Skeletal muscle tissue (tissue), 3 donors: ENCODE measurements at regions not wholly inside any gene's neighbourhood (a gene's known extent, or its start where the extent isn't known, plus 50 kb on each side); places are given as distances from the start of the nearest gene placed in this dataset.

Experiments used
- H3K27ac ChIP-seq: one replicate; pipeline ENCODE4 v1.7.0; 2013; ENCODE audit warnings: mild to moderate bottlenecking, low read depth, low read length, inconsistent platforms
- H3K27me3 ChIP-seq, 3 donors: one replicate each; pipeline ENCODE4 v1.7.0; 2013; ENCODE audit warnings: low read length in 3 of 3; ENCODE audit not compliant: control insufficient read depth in 3 of 3, insufficient read depth in 3 of 3
- H3K36me3 ChIP-seq, 3 donors: one replicate each; pipeline ENCODE4 v1.7.0; 2013; ENCODE audit warnings: low read length in 3 of 3; ENCODE audit not compliant: control insufficient read depth in 3 of 3, insufficient read depth in 3 of 3
- H3K4me1 ChIP-seq, 3 donors: one replicate each; pipeline ENCODE4 v1.7.0; 2013; ENCODE audit warnings: low read length in 3 of 3, mild to moderate bottlenecking in 3 of 3; ENCODE audit not compliant: control insufficient read depth in 3 of 3, insufficient read depth in 3 of 3
- H3K4me3 ChIP-seq, 3 donors: one replicate each; pipeline ENCODE4 v1.7.0; 2013; ENCODE audit warnings: low read length in 3 of 3
- H3K9ac ChIP-seq, 3 donors: one replicate each; pipeline ENCODE4 v1.7.0; 2013; ENCODE audit warnings: low read length in 3 of 3, mild to moderate bottlenecking in 3 of 3, moderate library complexity in 2 of 3, low read depth in 1 of 3
- H3K9me3 ChIP-seq, 3 donors: one replicate each; pipeline ENCODE4 v1.7.0; 2013; ENCODE audit warnings: low read length in 3 of 3; ENCODE audit not compliant: control insufficient read depth in 3 of 3
- donor health status: Osteomylitis.

- Histone ChIP-seq H3K4me1 (peaks cover 13 to 41% (median 35%) of the 10 kb centered on the region in 3 donors), H3K27me3 (no peaks in the 10 kb centered on the region), H3K27ac (no peak overlapping the region), H3K4me3 (no peak overlapping the region), H3K9me3 (no peaks in the 10 kb centered on the region), H3K36me3 (peaks cover 40 to 43% (median 41%) of the 10 kb centered on the region in 3 donors), H3K9ac (no peak overlapping the region)
Observed at GRCh38 chr12:124484067-124484466, 83.3 kb downstream of the NCOR2 start.

- Histone ChIP-seq H3K4me3 (no peak overlapping the region), H3K27me3 (no peaks in the 10 kb centered on the region), H3K9ac (no peak overlapping the region), H3K27ac (no peak overlapping the region), H3K36me3 (peaks cover 41 to 44% (median 43%) of the 10 kb centered on the region in 3 donors), H3K9me3 (no peaks in the 10 kb centered on the region), H3K4me1 (peaks cover 10 to 38% (median 32%) of the 10 kb centered on the region in 3 donors)
Observed at GRCh38 chr12:124482901-124483799, 84.3 kb downstream of the NCOR2 start.

DNA sequence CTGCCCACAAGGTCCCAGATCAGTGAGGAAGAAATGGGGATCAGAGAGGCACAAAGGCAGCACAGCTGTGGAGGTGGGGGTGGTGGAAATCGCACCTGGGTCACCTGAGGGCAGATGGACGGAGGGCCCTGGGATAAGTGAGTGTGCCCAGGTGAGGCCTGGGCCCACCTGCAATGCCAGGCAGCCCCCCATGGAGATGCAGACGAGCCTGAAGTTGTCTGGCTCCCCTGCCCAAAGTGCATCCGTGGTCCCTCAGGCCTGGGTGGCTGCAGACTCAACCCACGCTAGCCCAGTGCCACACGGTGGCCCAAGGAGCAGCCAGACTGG lies 84.9 kb downstream of the NCOR2 start:
- Histone ChIP-seq H3K9me3 (no peaks in the 10 kb centered on the region), H3K4me1 (peaks cover 10 to 36% (median 32%) of the 10 kb centered on the region in 3 donors), H3K36me3 (peaks cover 41 to 45% (median 43%) of the 10 kb centered on the region in 3 donors)

DNA sequence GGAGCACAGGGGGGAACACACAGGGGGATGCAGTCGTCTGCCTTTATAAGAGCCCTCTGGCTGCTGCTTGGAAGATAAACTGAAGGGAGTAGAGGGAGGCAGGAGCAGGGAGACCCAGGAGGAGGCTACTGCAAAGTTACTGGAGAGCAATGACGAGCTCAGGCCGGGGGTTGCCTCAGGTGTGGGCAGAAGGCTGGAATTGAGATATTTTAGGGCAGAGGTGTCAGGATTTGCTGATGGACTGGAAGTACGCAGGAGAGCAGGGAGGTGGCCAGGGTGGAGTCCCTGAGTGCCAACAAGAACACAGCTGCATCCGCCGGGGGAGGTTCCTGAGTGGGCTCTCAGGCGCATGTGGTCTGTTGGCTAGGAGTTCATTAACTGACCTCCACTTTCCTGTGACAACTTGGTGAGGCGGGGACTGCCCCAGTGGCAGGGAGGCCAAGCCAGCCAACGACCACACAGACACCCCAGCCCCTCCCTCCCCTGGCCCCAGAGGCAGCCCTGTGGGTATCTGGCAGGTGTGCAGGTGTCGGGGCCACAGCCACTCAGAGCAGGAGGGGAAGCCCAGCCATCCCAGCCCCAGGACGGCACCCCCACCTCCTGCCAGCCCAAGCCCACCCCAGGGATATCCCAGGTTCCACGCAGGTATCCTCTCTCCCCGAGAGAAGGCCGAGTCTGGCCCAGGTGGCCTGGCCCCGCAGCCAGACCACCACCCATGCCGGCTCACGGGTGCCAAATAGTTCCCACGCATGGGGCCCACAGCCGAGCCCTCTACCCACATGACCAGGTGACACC lies 85.4 kb downstream of the NCOR2 start:
- no peak overlapping the region for H3K27ac ChIP-seq
- H3K27me3 ChIP-seq, result no peaks in the 10 kb centered on the region
- no peak overlapping the region for H3K4me3 ChIP-seq
- peaks cover 10 to 32% (median 29%) of the 10 kb centered on the region in 3 donors for H3K4me1 ChIP-seq
- H3K9ac ChIP-seq, result peak overlapping the region in 1 of 3 donors; percentile 25
- no peaks in the 10 kb centered on the region for H3K9me3 ChIP-seq
- H3K36me3 ChIP-seq, result peaks cover 41 to 46% (median 43%) of the 10 kb centered on the region in 3 donors

More for the DNA sequence above, 84.9 kb downstream of the NCOR2 start:
- H3K27me3 ChIP-seq, result no peaks in the 10 kb centered on the region
- H3K4me3 ChIP-seq, result no peak overlapping the region
- H3K9ac ChIP-seq, result no peak overlapping the region
- no peak overlapping the region for H3K27ac ChIP-seq

- H3K27ac ChIP-seq, result no peak overlapping the region
- peak overlapping the region in 1 of 3 donors; percentile 25 for H3K9ac ChIP-seq
- H3K4me3 ChIP-seq, result no peak overlapping the region
- H3K9me3 ChIP-seq, result no peaks in the 10 kb centered on the region
- H3K4me1 ChIP-seq, result peaks cover 10 to 32% (median 29%) of the 10 kb centered on the region in 3 donors
- no peaks in the 10 kb centered on the region for H3K27me3 ChIP-seq
- H3K36me3 ChIP-seq, result peaks cover 42 to 49% (median 43%) of the 10 kb centered on the region in 3 donors
Observed at GRCh38 chr12:124481257-124481750, 86.1 kb downstream of the NCOR2 start.

DNA sequence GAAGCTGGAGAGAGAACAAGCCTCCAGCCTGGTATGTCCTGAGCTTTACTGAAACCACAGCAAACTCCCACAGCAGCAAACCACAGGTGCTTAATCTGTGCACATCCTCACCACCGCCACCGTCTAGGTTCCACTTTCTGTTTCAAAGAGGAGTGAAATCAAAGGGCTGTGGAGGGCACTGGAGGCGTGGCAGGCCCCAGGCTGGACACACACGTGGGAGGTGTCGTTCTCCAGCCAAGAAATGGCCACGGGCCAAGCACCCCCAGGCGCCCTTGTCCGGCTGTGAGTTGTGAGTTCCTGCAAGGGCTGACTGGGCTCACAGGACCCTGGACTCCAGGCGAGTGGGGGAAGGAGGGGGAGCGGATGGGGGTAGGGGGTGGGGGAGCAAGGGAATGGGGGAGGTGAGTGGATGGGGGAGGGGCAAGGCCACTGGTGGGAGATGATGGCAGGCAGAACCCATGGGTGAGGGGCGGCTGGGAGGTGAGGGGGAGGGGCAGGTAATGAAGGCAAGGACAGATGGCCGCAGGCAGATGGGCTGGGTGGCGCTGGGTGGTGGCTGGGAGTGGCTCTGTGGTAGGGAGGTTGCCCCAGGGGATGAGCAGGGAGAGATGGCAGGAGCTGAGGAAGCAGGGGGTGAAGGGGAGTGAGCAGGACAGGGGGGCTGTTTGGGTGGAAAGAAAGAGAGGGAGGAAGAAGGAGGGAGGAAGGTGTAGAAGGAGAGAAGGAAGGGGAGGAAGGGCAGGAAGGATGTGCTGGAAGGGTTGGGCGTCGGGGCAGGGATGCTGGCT lies 86.7 kb downstream of the NCOR2 start:
- Histone ChIP-seq H3K4me1 (peaks cover 15 to 36% (median 35%) of the 10 kb centered on the region in 3 donors), H3K9ac (peak overlapping the region in 1 of 3 donors; percentile 57), H3K4me3 (no peak overlapping the region), H3K27ac (no peak overlapping the region), H3K27me3 (no peaks in the 10 kb centered on the region), H3K36me3 (peaks cover 36 to 47% (median 44%) of the 10 kb centered on the region in 3 donors), H3K9me3 (no peaks in the 10 kb centered on the region)

- Histone ChIP-seq H3K27me3 (no peaks in the 10 kb centered on the region), H3K27ac (no peak overlapping the region), H3K36me3 (peaks cover 28 to 44% (median 38%) of the 10 kb centered on the region in 3 donors), H3K9ac (peak overlapping the region in 1 of 3 donors; percentile 57), H3K4me3 (no peak overlapping the region), H3K9me3 (no peaks in the 10 kb centered on the region), H3K4me1 (peaks cover 23 to 44% (median 43%) of the 10 kb centered on the region in 3 donors)
Observed at GRCh38 chr12:124479680-124480468, 87.5 kb downstream of the NCOR2 start.

GRCh38 chr12:124478985-124479645 lies 88.3 kb downstream of the NCOR2 start:
- H3K4me3 ChIP-seq, result no peak overlapping the region
- peaks cover 23 to 37% (median 30%) of the 10 kb centered on the region in 3 donors for H3K36me3 ChIP-seq
- peak overlapping the region in 1 of 3 donors; percentile 57 for H3K9ac ChIP-seq
- no peaks in the 10 kb centered on the region for H3K27me3 ChIP-seq
- H3K4me1 ChIP-seq, result peaks cover 23 to 50% (median 48%) of the 10 kb centered on the region in 3 donors
- no peaks in the 10 kb centered on the region for H3K9me3 ChIP-seq
- no peak overlapping the region for H3K27ac ChIP-seq
